Keratinocyte (primary cell): ENCODE measurements at regions not wholly inside any gene's neighbourhood (a gene's known extent, or its start where the extent isn't known, plus 50 kb on each side); places are given as distances from the start of the nearest gene placed in this dataset.

Experiments used
- DNase-seq: peaks from one replicate; pipeline ENCODE4 v3.0.0-alpha.2; 2011; ENCODE audit warnings: low read depth, missing footprints, low spot score
- FAIRE-seq: peaks from 2 replicates; lab custom pipeline; 2011; peaks lifted over from hg19 to GRCh38; lab: Jason Lieb, UNC
- H2AFZ ChIP-seq: 2 replicates; pipeline ENCODE4 v1.6.0; 2012; ENCODE audit warnings: low read length, control low read depth, inconsistent platforms; ENCODE audit not compliant: control insufficient read depth
- H3K27ac ChIP-seq: 2 replicates; pipeline ENCODE4 v1.5.1; 2011; ENCODE audit warnings: low read length; ENCODE audit not compliant: control insufficient read depth, insufficient read depth
- H3K27me3 ChIP-seq: 3 replicates; pipeline ENCODE4 v1.6.0; 2011; ENCODE audit warnings: low read length; ENCODE audit not compliant: control insufficient read depth, insufficient read depth; ENCODE audit errors: extremely low read depth
- H3K36me3 ChIP-seq, 2 experiments: 2 replicates in 1 of 2; 3 replicates in 1 of 2; pipeline ENCODE4 v1.5.1; 2011; ENCODE audit warnings: low read length in 2 of 2, mild to moderate bottlenecking in 1 of 2; ENCODE audit not compliant: control insufficient read depth in 2 of 2, insufficient read depth in 2 of 2; ENCODE audit errors: extremely low read depth in 1 of 2
- H3K4me1 ChIP-seq: 3 replicates; pipeline ENCODE4 v1.5.1; 2011; ENCODE audit warnings: low read length; ENCODE audit not compliant: control insufficient read depth, insufficient read depth; ENCODE audit errors: extremely low read depth
- H3K4me2 ChIP-seq: 3 replicates; pipeline ENCODE4 v1.6.0; 2011; ENCODE audit warnings: low read depth, low read length; ENCODE audit not compliant: control insufficient read depth, insufficient read depth; ENCODE audit errors: extremely low read depth
- H3K4me3 ChIP-seq, 3 experiments: fragments of 200-600 bp in 1 of 3; sonication (generic) in 1 of 3; 2 replicates in 2 of 3; 3 replicates in 1 of 3; pipeline ENCODE4 v1.5.1; 2011 to 2016; ENCODE audit warnings: low read length in 3 of 3, mild to moderate bottlenecking in 3 of 3, control low read depth in 2 of 3, inconsistent platforms in 1 of 3, low read depth in 1 of 3, mixed read lengths in 1 of 3, mixed run types in 1 of 3, moderate library complexity in 1 of 3; ENCODE audit not compliant: control insufficient read depth in 2 of 3, insufficient read depth in 2 of 3; ENCODE audit errors: extremely low read depth in 1 of 3
- H3K79me2 ChIP-seq: 2 replicates; pipeline ENCODE4 v1.6.0; 2012; ENCODE audit warnings: low read length; ENCODE audit not compliant: control insufficient read depth, insufficient read depth
- H3K9ac ChIP-seq: 3 replicates; pipeline ENCODE4 v1.6.0; 2011; ENCODE audit warnings: low read length; ENCODE audit not compliant: control insufficient read depth, insufficient read depth; ENCODE audit errors: extremely low read depth
- H3K9me1 ChIP-seq: 3 replicates; pipeline ENCODE4 v1.6.0; 2011; ENCODE audit warnings: low read length; ENCODE audit not compliant: control insufficient read depth, insufficient read depth; ENCODE audit errors: extremely low read depth
- H3K9me3 ChIP-seq: 2 replicates; pipeline ENCODE4 v1.5.1; 2012; ENCODE audit warnings: low read depth, low read length; ENCODE audit not compliant: control insufficient read depth
- H4K20me1 ChIP-seq: 3 replicates; pipeline ENCODE4 v1.6.0; 2011; ENCODE audit warnings: low read length; ENCODE audit not compliant: control insufficient read depth, insufficient read depth; ENCODE audit errors: extremely low read depth
- EZH2 ChIP-seq: IDR thresholded peaks from one replicate; pipeline ENCODE4 v1.6.1; 2012; ENCODE audit warnings: inconsistent platforms, mild to moderate bottlenecking, low read length, moderate library complexity
- dilution Hi-C: fragments of 300-500 bp; cut with MboI; formaldehyde crosslinking; loops from one replicate; pipeline ENCODE4 v1.7.0; 2020; ENCODE audit warnings: low sequenced_read_pairs; ENCODE audit not compliant: extremely low pct_ligation_motif_present
- TF ChIP-seq, protein P1 (sequence below), 3 experiments: IDR thresholded peaks in 1 of 3; conservative IDR thresholded peaks in 1 of 3; optimal IDR thresholded peaks in 1 of 3; 2 replicates in 2 of 3; 3 replicates in 1 of 3; pipeline versions ENCODE3 to v1.5.1; 2011; ENCODE audit warnings: low read length in 3 of 3, mild to moderate bottlenecking in 3 of 3, moderate library complexity in 2 of 3, control low read depth in 1 of 3, inconsistent platforms in 1 of 3; ENCODE audit not compliant: insufficient read depth in 2 of 3; ENCODE audit errors: extremely low read depth in 1 of 3

DNA sequence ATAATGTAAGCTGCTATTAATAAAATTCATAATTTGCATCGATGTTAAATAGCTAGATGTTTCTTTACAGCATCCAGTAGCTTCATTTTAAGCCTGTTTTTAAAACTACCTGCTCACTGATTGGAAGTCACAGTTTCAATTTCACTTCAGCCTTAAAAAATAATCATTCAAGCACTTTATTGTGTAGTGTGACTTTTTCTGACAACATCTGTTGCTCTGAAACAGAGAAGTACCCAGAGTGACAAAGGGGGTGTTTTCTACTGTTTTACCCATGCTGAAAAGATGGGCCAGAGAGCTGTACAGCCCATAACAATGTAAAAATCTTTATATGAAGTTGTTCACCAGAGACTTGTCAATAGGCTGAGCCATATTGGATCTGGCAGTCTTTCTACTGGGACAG lies 437.2 kb downstream of the MDFIC start:
- Histone ChIP-seq H3K36me3 (no peaks in the 10 kb centered on the region), H2AFZ (no peak overlapping the region), H3K9ac (no peak overlapping the region), H3K27ac (no peak overlapping the region), H4K20me1 (no peaks in the 10 kb centered on the region), H3K9me1 (no peaks in the 10 kb centered on the region), H3K4me3 (no peak overlapping the region), H3K9me3 (no peaks in the 10 kb centered on the region), H3K4me1 (no peaks in the 10 kb centered on the region), H3K4me2 (no peak overlapping the region), H3K79me2 (no peaks in the 10 kb centered on the region), H3K27me3 (no peaks in the 10 kb centered on the region)
- dilution Hi-C loops = no loop called here
- no peak for DNase-seq
- no peak for FAIRE-seq
- TF ChIP-seq EZH2 = no peak
- TF ChIP-seq, protein P1, sequence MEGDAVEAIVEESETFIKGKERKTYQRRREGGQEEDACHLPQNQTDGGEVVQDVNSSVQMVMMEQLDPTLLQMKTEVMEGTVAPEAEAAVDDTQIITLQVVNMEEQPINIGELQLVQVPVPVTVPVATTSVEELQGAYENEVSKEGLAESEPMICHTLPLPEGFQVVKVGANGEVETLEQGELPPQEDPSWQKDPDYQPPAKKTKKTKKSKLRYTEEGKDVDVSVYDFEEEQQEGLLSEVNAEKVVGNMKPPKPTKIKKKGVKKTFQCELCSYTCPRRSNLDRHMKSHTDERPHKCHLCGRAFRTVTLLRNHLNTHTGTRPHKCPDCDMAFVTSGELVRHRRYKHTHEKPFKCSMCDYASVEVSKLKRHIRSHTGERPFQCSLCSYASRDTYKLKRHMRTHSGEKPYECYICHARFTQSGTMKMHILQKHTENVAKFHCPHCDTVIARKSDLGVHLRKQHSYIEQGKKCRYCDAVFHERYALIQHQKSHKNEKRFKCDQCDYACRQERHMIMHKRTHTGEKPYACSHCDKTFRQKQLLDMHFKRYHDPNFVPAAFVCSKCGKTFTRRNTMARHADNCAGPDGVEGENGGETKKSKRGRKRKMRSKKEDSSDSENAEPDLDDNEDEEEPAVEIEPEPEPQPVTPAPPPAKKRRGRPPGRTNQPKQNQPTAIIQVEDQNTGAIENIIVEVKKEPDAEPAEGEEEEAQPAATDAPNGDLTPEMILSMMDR (optimal IDR thresholded peaks at IDR 0.05 in 1 of 3, IDR thresholded peaks at IDR 0.05 in 1 of 3, conservative IDR thresholded peaks at IDR 0.05 in 1 of 3; ENCODE audit: extremely low read depth in 1 of 3, insufficient read depth in 2 of 3, low read length in 3 of 3) = no peak

DNA sequence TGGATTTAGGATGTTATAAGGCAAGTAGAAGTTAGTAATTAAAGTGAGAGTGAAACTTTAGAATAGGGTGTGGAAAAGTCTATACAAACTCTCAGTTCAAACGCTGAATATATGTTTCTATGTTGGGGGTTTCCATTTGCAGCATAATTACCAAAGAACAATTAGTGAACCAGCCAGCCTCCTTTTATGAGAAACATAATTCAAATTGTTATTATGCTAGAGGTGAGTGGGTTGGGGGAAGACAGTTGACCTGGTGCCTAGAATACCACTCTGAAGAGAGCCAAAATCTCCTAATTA lies 435.8 kb downstream of the MDFIC start:
- no peak for DNase-seq
- H3K27me3 ChIP-seq = no peaks in the 10 kb centered on the region
- FAIRE-seq = no peak

More for the DNA sequence above, 435.8 kb downstream of the MDFIC start:
- no peaks in the 10 kb centered on the region for H3K79me2 ChIP-seq
- H4K20me1 ChIP-seq = no peaks in the 10 kb centered on the region
- no peaks in the 10 kb centered on the region for H3K9me1 ChIP-seq
- dilution Hi-C loops = no loop called here
- peaks cover 2% of the 10 kb centered on the region for H3K4me1 ChIP-seq
- no peak overlapping the region for H3K4me2 ChIP-seq
- H3K9ac ChIP-seq = no peak overlapping the region
- H3K27ac ChIP-seq = no peak overlapping the region
- H2AFZ ChIP-seq = no peak overlapping the region
- TF ChIP-seq EZH2 = no peak
- TF ChIP-seq, protein P1 (optimal IDR thresholded peaks at IDR 0.05 in 1 of 3, IDR thresholded peaks at IDR 0.05 in 1 of 3, conservative IDR thresholded peaks at IDR 0.05 in 1 of 3; ENCODE audit: extremely low read depth in 1 of 3, insufficient read depth in 2 of 3, low read length in 3 of 3) = no peak
- no peaks in the 10 kb centered on the region for H3K36me3 ChIP-seq
- no peak overlapping the region for H3K4me3 ChIP-seq
- no peaks in the 10 kb centered on the region for H3K9me3 ChIP-seq
